ENCODE measurements at regions not wholly inside any gene's neighbourhood (a gene's known extent, or its start where the extent isn't known, plus 50 kb on each side); places are given as distances from the start of the nearest gene placed in this dataset.

DNA sequence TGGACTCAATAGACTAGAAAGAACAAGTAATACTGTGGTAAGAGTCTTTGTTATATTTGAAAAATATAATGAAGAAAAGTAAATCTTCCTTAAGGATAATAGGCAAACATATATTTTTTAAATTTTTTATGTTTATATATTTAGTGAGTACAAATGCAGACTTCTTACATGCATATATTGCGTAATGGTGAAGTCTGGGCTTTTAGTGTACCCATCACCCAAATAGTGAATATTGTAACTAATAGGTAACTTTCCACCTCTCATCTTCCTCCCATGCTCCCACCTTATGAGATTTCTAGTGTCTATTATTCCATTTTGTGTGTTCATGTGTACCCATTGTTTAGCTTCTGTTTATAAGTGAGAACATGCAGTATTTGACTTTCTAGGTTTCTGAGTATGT lies 711.2 kb upstream of the NDST4 start:
- TF ChIP-seq, protein P1, sequence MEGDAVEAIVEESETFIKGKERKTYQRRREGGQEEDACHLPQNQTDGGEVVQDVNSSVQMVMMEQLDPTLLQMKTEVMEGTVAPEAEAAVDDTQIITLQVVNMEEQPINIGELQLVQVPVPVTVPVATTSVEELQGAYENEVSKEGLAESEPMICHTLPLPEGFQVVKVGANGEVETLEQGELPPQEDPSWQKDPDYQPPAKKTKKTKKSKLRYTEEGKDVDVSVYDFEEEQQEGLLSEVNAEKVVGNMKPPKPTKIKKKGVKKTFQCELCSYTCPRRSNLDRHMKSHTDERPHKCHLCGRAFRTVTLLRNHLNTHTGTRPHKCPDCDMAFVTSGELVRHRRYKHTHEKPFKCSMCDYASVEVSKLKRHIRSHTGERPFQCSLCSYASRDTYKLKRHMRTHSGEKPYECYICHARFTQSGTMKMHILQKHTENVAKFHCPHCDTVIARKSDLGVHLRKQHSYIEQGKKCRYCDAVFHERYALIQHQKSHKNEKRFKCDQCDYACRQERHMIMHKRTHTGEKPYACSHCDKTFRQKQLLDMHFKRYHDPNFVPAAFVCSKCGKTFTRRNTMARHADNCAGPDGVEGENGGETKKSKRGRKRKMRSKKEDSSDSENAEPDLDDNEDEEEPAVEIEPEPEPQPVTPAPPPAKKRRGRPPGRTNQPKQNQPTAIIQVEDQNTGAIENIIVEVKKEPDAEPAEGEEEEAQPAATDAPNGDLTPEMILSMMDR (IDR thresholded peaks at IDR 0.05), result no peak
- TF ChIP-seq POLR2A (IDR thresholded peaks at IDR 0.05), result no peak

Measured in heart left ventricle (tissue), 13 donors.